ENCODE measurements at regions not wholly inside any gene's neighbourhood (a gene's known extent, or its start where the extent isn't known, plus 50 kb on each side); places are given as distances from the start of the nearest gene placed in this dataset.
"Not testable (repeated sequence)": the region's sequence is repeated elsewhere in the genome, so short reads cannot be mapped to it uniquely, and the experiment has no call there.

GRCh38 chr4:13762130-13762529 lies 134.6 kb upstream of the BOD1L1 start:
- DNase-seq (ENCODE audit: low read depth in 3 of 3): no peak

GRCh38 chr4:13763707-13764106 lies 136.2 kb upstream of the BOD1L1 start:
- no peak for DNase-seq (ENCODE audit: low read depth in 3 of 3)

- DNase-seq (ENCODE audit: low read depth in 3 of 3): no peak
Observed at GRCh38 chr4:13765539-13765938, 138.0 kb upstream of the BOD1L1 start.

GRCh38 chr4:13766761-13767540 lies 139.4 kb upstream of the BOD1L1 start:
- no peak for DNase-seq (ENCODE audit: low read depth in 3 of 3)

- DNase-seq (ENCODE audit: low read depth in 3 of 3): no peak
Observed at GRCh38 chr4:13777341-13777740, 149.8 kb upstream of the BOD1L1 start.

- no peak for DNase-seq (ENCODE audit: low read depth in 3 of 3)
Observed at GRCh38 chr4:13778367-13778766, 150.8 kb upstream of the BOD1L1 start.

GRCh38 chr4:13782231-13782630 lies 154.7 kb upstream of the BOD1L1 start:
- DNase-seq (ENCODE audit: low read depth in 3 of 3): no peak

- no peak for DNase-seq (ENCODE audit: low read depth in 3 of 3)
Observed at GRCh38 chr4:13783800-13784411, 156.4 kb upstream of the BOD1L1 start.

GRCh38 chr4:13793020-13793710 lies 165.6 kb upstream of the BOD1L1 start:
- no peak for DNase-seq (ENCODE audit: low read depth in 3 of 3)

GRCh38 chr4:13794819-13795565 lies 167.5 kb upstream of the BOD1L1 start:
- DNase-seq (ENCODE audit: low read depth in 3 of 3): no peak

GRCh38 chr4:13797061-13797460 lies 169.5 kb upstream of the BOD1L1 start:
- no peak for DNase-seq (ENCODE audit: low read depth in 3 of 3)

- no peak for DNase-seq (ENCODE audit: low read depth in 3 of 3)
Observed at GRCh38 chr4:13815231-13815630, 187.7 kb upstream of the BOD1L1 start.

GRCh38 chr4:13816472-13816871 lies 188.9 kb upstream of the BOD1L1 start:
- no peak for DNase-seq (ENCODE audit: low read depth in 3 of 3)

- DNase-seq (ENCODE audit: low read depth in 3 of 3): no peak
Observed at GRCh38 chr4:13821522-13821921, 194.0 kb upstream of the BOD1L1 start.

GRCh38 chr4:13825822-13826221 lies 198.3 kb upstream of the BOD1L1 start:
- not testable (repeated sequence) for DNase-seq (ENCODE audit: low read depth in 3 of 3)

GRCh38 chr4:13829457-13829856 lies 201.9 kb upstream of the BOD1L1 start:
- no peak for DNase-seq (ENCODE audit: low read depth in 3 of 3)

- DNase-seq (ENCODE audit: low read depth in 3 of 3): no peak
Observed at GRCh38 chr4:13830449-13830848, 202.9 kb upstream of the BOD1L1 start.

GRCh38 chr4:13833171-13833804 lies 205.8 kb upstream of the BOD1L1 start:
- no peak for DNase-seq (ENCODE audit: low read depth in 3 of 3)

- no peak for DNase-seq (ENCODE audit: low read depth in 3 of 3)
Observed at GRCh38 chr4:13836946-13837912, 209.7 kb upstream of the BOD1L1 start.

GRCh38 chr4:13840502-13841190 lies 213.1 kb upstream of the BOD1L1 start:
- no peak for DNase-seq (ENCODE audit: low read depth in 3 of 3)
